ENCODE measurements at regions not wholly inside any gene's neighbourhood (a gene's known extent, or its start where the extent isn't known, plus 50 kb on each side); places are given as distances from the start of the nearest gene placed in this dataset.

DNA sequence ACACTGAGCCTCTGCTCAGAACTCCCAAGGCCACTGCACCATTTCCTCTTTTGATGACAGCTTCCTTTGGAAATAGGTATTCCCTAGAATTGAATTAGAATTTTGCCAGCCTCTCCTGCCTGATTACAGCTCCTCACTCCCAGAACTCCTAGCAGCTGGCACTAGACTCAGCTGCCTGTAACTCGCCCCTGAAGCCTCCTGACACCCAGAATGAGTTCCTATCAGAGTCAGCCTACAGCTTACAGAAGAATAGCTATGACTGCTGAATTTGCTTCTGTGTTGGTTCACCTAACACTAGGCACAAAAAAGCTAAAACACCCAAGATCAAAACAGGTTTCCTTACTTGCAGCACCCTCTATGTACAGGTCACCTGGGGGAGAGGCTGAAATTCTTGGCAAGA lies 108.2 kb upstream of the PTPRM start:
- Mint-ChIP-seq H3K4me3 (ENCODE audit: unreplicated experiment) (no peak overlapping the region), H3K4me1 (ENCODE audit: low read depth, unreplicated experiment) (peaks cover 6% of the 10 kb centered on the region), H3K27me3 (ENCODE audit: unreplicated experiment) (peaks cover 6% of the 10 kb centered on the region), H3K36me3 (ENCODE audit: unreplicated experiment) (no peaks in the 10 kb centered on the region), H3K9me3 (ENCODE audit: unreplicated experiment) (no peaks in the 10 kb centered on the region), H3K27ac (ENCODE audit: unreplicated experiment) (no peak overlapping the region)
- TF ChIP-seq, protein P1, sequence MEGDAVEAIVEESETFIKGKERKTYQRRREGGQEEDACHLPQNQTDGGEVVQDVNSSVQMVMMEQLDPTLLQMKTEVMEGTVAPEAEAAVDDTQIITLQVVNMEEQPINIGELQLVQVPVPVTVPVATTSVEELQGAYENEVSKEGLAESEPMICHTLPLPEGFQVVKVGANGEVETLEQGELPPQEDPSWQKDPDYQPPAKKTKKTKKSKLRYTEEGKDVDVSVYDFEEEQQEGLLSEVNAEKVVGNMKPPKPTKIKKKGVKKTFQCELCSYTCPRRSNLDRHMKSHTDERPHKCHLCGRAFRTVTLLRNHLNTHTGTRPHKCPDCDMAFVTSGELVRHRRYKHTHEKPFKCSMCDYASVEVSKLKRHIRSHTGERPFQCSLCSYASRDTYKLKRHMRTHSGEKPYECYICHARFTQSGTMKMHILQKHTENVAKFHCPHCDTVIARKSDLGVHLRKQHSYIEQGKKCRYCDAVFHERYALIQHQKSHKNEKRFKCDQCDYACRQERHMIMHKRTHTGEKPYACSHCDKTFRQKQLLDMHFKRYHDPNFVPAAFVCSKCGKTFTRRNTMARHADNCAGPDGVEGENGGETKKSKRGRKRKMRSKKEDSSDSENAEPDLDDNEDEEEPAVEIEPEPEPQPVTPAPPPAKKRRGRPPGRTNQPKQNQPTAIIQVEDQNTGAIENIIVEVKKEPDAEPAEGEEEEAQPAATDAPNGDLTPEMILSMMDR (IDR thresholded peaks at IDR 0.05; ENCODE audit: partially characterized antibody, unreplicated experiment) = no peak
- DNase-seq = no peak

GRCh38 chr18:7459851-7460770 lies 107.0 kb upstream of the PTPRM start:
- no peak for DNase-seq
- no peaks in the 10 kb centered on the region for H3K36me3 Mint-ChIP-seq (ENCODE audit: unreplicated experiment)

DNA sequence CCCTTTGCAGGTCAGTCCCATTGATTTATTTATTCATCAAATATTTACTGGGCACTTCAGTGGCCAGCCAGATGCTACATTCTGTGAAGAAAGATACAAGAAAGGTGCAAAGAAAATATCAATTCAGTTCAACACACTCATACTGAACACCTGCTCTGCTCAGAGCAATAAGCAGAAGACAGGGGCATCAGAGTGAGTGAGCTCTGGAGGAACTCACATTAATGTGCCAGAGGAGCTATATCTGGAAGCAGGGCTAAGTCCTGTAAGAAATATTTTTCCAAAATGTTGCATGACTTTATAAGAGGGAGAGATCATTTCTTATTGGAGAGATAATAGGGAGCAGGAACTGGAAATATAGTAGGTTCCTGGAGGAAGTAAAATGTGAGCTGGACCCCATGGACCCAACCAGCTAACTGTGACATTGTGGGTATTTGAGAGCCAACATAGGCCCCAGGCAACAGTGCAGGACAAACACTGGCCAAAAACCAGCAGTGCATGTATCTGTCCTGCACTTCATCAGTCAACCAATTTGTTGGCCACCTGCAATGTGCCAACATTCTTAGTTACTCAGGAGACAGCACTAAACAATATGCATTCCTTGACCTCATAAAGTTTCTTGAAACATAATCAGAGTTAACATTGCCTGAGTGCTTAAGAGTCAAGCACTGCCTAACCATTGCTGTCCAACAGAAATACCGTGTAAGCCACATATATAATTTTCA lies 102.7 kb upstream of the PTPRM start:
- TF ChIP-seq, protein P1 (IDR thresholded peaks at IDR 0.05; ENCODE audit: partially characterized antibody, unreplicated experiment) = no peak
- no peaks in the 10 kb centered on the region for H3K9me3 Mint-ChIP-seq (ENCODE audit: unreplicated experiment)

More at GRCh38 chr18:7459851-7460770, 107.0 kb upstream of the PTPRM start:
- no peak overlapping the region for H3K27ac Mint-ChIP-seq (ENCODE audit: unreplicated experiment)
- H3K9me3 Mint-ChIP-seq (ENCODE audit: unreplicated experiment) = no peaks in the 10 kb centered on the region
- H3K4me1 Mint-ChIP-seq (ENCODE audit: low read depth, unreplicated experiment) = peaks cover 6% of the 10 kb centered on the region
- H3K27me3 Mint-ChIP-seq (ENCODE audit: unreplicated experiment) = peaks cover 6% of the 10 kb centered on the region
- H3K4me3 Mint-ChIP-seq (ENCODE audit: unreplicated experiment) = no peak overlapping the region
- TF ChIP-seq, protein P1 (IDR thresholded peaks at IDR 0.05; ENCODE audit: partially characterized antibody, unreplicated experiment) = no peak

GRCh38 chr18:7466190-7466589 lies 100.9 kb upstream of the PTPRM start:
- H3K27me3 Mint-ChIP-seq (ENCODE audit: unreplicated experiment) = peaks cover 2% of the 10 kb centered on the region
- H3K27ac Mint-ChIP-seq (ENCODE audit: unreplicated experiment) = no peak overlapping the region

More for the DNA sequence above, 102.7 kb upstream of the PTPRM start:
- H3K4me3 Mint-ChIP-seq (ENCODE audit: unreplicated experiment) = no peak overlapping the region
- peaks cover 5% of the 10 kb centered on the region for H3K27me3 Mint-ChIP-seq (ENCODE audit: unreplicated experiment)
- H3K4me1 Mint-ChIP-seq (ENCODE audit: low read depth, unreplicated experiment) = peaks cover 1% of the 10 kb centered on the region
- H3K36me3 Mint-ChIP-seq (ENCODE audit: unreplicated experiment) = no peaks in the 10 kb centered on the region
- DNase-seq = no peak
- no peak overlapping the region for H3K27ac Mint-ChIP-seq (ENCODE audit: unreplicated experiment)

More at GRCh38 chr18:7466190-7466589, 100.9 kb upstream of the PTPRM start:
- H3K9me3 Mint-ChIP-seq (ENCODE audit: unreplicated experiment) = no peaks in the 10 kb centered on the region
- no peaks in the 10 kb centered on the region for H3K36me3 Mint-ChIP-seq (ENCODE audit: unreplicated experiment)
- H3K4me1 Mint-ChIP-seq (ENCODE audit: low read depth, unreplicated experiment) = no peaks in the 10 kb centered on the region
- H3K4me3 Mint-ChIP-seq (ENCODE audit: unreplicated experiment) = no peak overlapping the region
- no peak for DNase-seq
- TF ChIP-seq, protein P1 (IDR thresholded peaks at IDR 0.05; ENCODE audit: partially characterized antibody, unreplicated experiment) = no peak
